Neural progenitor cell (in vitro differentiated cells): ENCODE measurements at regions not wholly inside any gene's neighbourhood (a gene's known extent, or its start where the extent isn't known, plus 50 kb on each side); places are given as distances from the start of the nearest gene placed in this dataset.

Experiments used
- DNase-seq: peaks from one replicate; pipeline ENCODE4 v3.0.0-alpha.2; 2016; ENCODE audit warnings: low spot score
- H2AFZ ChIP-seq: fragments of 200-600 bp; sonication (generic); replicated peaks from 2 replicates; pipeline ENCODE4 v1.6.1; 2016; ENCODE audit warnings: antibody characterized with exemption
- H3F3A ChIP-seq: fragments of 200-600 bp; sonication (generic); 2 replicates; pipeline ENCODE4 v1.6.1; 2016; ENCODE audit warnings: antibody characterized with exemption, low read depth
- H3K27ac ChIP-seq: fragments of 200-600 bp; sonication (generic); 2 replicates; pipeline ENCODE4 v1.5.1; 2016; ENCODE audit warnings: mild to moderate bottlenecking
- H3K27me3 ChIP-seq: fragments of 200-600 bp; sonication (generic); 2 replicates; pipeline ENCODE4 v1.6.1; 2016; ENCODE audit warnings: mild to moderate bottlenecking, moderate library complexity
- H3K36me3 ChIP-seq: fragments of 200-600 bp; sonication (generic); 2 replicates; pipeline ENCODE4 v1.5.1; 2016
- H3K4me1 ChIP-seq: fragments of 200-600 bp; sonication (generic); 2 replicates; pipeline ENCODE4 v1.6.1; 2016; ENCODE audit warnings: mixed run types
- H3K4me2 ChIP-seq: fragments of 200-600 bp; sonication (generic); 2 replicates; pipeline ENCODE4 v1.6.1; 2016
- H3K4me3 ChIP-seq: fragments of 200-600 bp; sonication (generic); 2 replicates; pipeline ENCODE4 v1.5.1; 2016
- H3K79me2 ChIP-seq: fragments of 200-600 bp; sonication (generic); 2 replicates; pipeline ENCODE4 v1.6.1; 2016; ENCODE audit warnings: low read depth
- H3K9ac ChIP-seq: fragments of 200-600 bp; sonication (generic); 2 replicates; pipeline ENCODE4 v1.6.1; 2016
- H3K9me3 ChIP-seq: fragments of 200-600 bp; sonication (generic); 2 replicates; pipeline ENCODE4 v1.5.1; 2016; ENCODE audit warnings: low read depth
- H4K20me1 ChIP-seq: fragments of 200-600 bp; sonication (generic); 2 replicates; pipeline ENCODE4 v1.6.1; 2016; ENCODE audit warnings: low read depth
- H3K27ac Mint-ChIP-seq: 3 replicates; pipeline ENCODE4 v1.8.0; 2021; ENCODE audit warnings: mixed read lengths
- H3K27me3 Mint-ChIP-seq: 2 replicates; pipeline ENCODE4 v1.8.0; 2022; ENCODE audit warnings: low read depth, mild to moderate bottlenecking, inconsistent platforms, moderate library complexity, mixed read lengths; ENCODE audit not compliant: insufficient read depth
- H3K36me3 Mint-ChIP-seq: 3 replicates; pipeline ENCODE4 v1.8.0; 2021; ENCODE audit warnings: mixed read lengths
- H3K4me1 Mint-ChIP-seq: 3 replicates; pipeline ENCODE4 v1.8.0; 2021; ENCODE audit warnings: mixed read lengths
- H3K4me3 Mint-ChIP-seq: 3 replicates; pipeline ENCODE4 v1.8.0; 2021; ENCODE audit warnings: mild to moderate bottlenecking, moderate library complexity, mixed read lengths
- H3K9me3 Mint-ChIP-seq: 3 replicates; pipeline ENCODE4 v1.8.0; 2020; ENCODE audit warnings: mixed read lengths
- CTCF ChIP-seq: fragments of 200-600 bp; sonication (generic); IDR thresholded peaks from 2 replicates; pipeline ENCODE4 v1.5.1; 2017; ENCODE audit warnings: antibody characterized with exemption, mild to moderate bottlenecking
- EZH2 ChIP-seq: fragments of 200-600 bp; sonication (generic); IDR thresholded peaks from 2 replicates; pipeline ENCODE4 v1.6.1; 2017; ENCODE audit warnings: antibody characterized with exemption, mild to moderate bottlenecking, moderate library complexity
- EZH2phosphoT487 ChIP-seq: fragments of 200-600 bp; sonication (generic); IDR thresholded peaks from 2 replicates; pipeline ENCODE4 v1.6.1; 2017; ENCODE audit warnings: antibody characterized with exemption

- H3K27ac ChIP-seq = no peak overlapping the region
- DNase-seq = no peak
- H3K9me3 ChIP-seq = no peaks in the 10 kb centered on the region
- H3K9me3 Mint-ChIP-seq = peaks cover 4% of the 10 kb centered on the region
- peaks cover 4% of the 10 kb centered on the region for H3K36me3 Mint-ChIP-seq
- no peak overlapping the region for H3K27ac Mint-ChIP-seq
- no peak overlapping the region for H3K9ac ChIP-seq
- peaks cover 11% of the 10 kb centered on the region for H3K4me1 Mint-ChIP-seq
- H3K36me3 ChIP-seq = no peaks in the 10 kb centered on the region
- H3K4me2 ChIP-seq = no peak overlapping the region
- H3K4me3 ChIP-seq = no peak overlapping the region
- no peaks in the 10 kb centered on the region for H3F3A ChIP-seq
- H3K4me1 ChIP-seq = no peaks in the 10 kb centered on the region
- no peaks in the 10 kb centered on the region for H3K79me2 ChIP-seq
- H3K27me3 ChIP-seq = no peaks in the 10 kb centered on the region
- no peaks in the 10 kb centered on the region for H4K20me1 ChIP-seq
- peaks cover 2% of the 10 kb centered on the region for H3K27me3 Mint-ChIP-seq
- no peak for TF ChIP-seq EZH2phosphoT487
- no peak for TF ChIP-seq CTCF
- TF ChIP-seq EZH2 = no peak
- no peak overlapping the region for H2AFZ ChIP-seq
- H3K4me3 Mint-ChIP-seq = no peak overlapping the region
Observed at GRCh38 chr4:158993891-158994290, 109.0 kb upstream of the RAPGEF2 start.

GRCh38 chr4:158995040-158995439 is 107.8 kb upstream of the RAPGEF2 start:
- H3K9me3 ChIP-seq = no peaks in the 10 kb centered on the region
- no peak overlapping the region for H3K4me2 ChIP-seq
- H3K27me3 ChIP-seq = no peaks in the 10 kb centered on the region
- H3K36me3 ChIP-seq = no peaks in the 10 kb centered on the region
- no peak for TF ChIP-seq CTCF
- no peak for TF ChIP-seq EZH2
- no peak for TF ChIP-seq EZH2phosphoT487
- no peaks in the 10 kb centered on the region for H3F3A ChIP-seq
- H3K36me3 Mint-ChIP-seq = no peaks in the 10 kb centered on the region
- H3K4me1 Mint-ChIP-seq = peaks cover 11% of the 10 kb centered on the region
- no peak overlapping the region for H3K27ac Mint-ChIP-seq
- no peak overlapping the region for H3K27ac ChIP-seq
- H3K9me3 Mint-ChIP-seq = no peaks in the 10 kb centered on the region
- no peaks in the 10 kb centered on the region for H3K4me1 ChIP-seq
- H3K4me3 ChIP-seq = no peak overlapping the region
- no peak for DNase-seq
- no peaks in the 10 kb centered on the region for H3K79me2 ChIP-seq
- peaks cover 2% of the 10 kb centered on the region for H3K27me3 Mint-ChIP-seq
- H4K20me1 ChIP-seq = no peaks in the 10 kb centered on the region
- H3K4me3 Mint-ChIP-seq = no peak overlapping the region
- no peak overlapping the region for H3K9ac ChIP-seq
- H2AFZ ChIP-seq = no peak overlapping the region

GRCh38 chr4:158995965-158996364 is 106.9 kb upstream of the RAPGEF2 start:
- Histone ChIP-seq H3K27me3 (no peaks in the 10 kb centered on the region), H4K20me1 (no peaks in the 10 kb centered on the region), H3K9me3 (no peaks in the 10 kb centered on the region), H3K4me2 (no peak overlapping the region), H3F3A (no peaks in the 10 kb centered on the region), H3K4me1 (no peaks in the 10 kb centered on the region), H3K36me3 (no peaks in the 10 kb centered on the region), H3K27ac (no peak overlapping the region), H3K79me2 (no peaks in the 10 kb centered on the region), H3K9ac (no peak overlapping the region), H3K4me3 (no peak overlapping the region), H2AFZ (no peak overlapping the region)
- Mint-ChIP-seq H3K27me3 (no peaks in the 10 kb centered on the region), H3K4me3 (no peak overlapping the region), H3K9me3 (no peaks in the 10 kb centered on the region), H3K36me3 (no peaks in the 10 kb centered on the region), H3K4me1 (peaks cover 11% of the 10 kb centered on the region), H3K27ac (no peak overlapping the region)
- TF ChIP-seq EZH2 (no peak), CTCF (no peak), EZH2phosphoT487 (no peak)
- DNase-seq = no peak
